ENCODE measurements at regions not wholly inside any gene's neighbourhood (a gene's known extent, or its start where the extent isn't known, plus 50 kb on each side); places are given as distances from the start of the nearest gene placed in this dataset.

- DNase-seq (ENCODE audit: low spot score): no peak
Observed at GRCh38 chr10:128560406-128560805, 434.2 kb upstream of the MKI67 start.

GRCh38 chr10:128560993-128561392 lies 434.8 kb upstream of the MKI67 start:
- DNase-seq (ENCODE audit: low spot score): no peak

DNA sequence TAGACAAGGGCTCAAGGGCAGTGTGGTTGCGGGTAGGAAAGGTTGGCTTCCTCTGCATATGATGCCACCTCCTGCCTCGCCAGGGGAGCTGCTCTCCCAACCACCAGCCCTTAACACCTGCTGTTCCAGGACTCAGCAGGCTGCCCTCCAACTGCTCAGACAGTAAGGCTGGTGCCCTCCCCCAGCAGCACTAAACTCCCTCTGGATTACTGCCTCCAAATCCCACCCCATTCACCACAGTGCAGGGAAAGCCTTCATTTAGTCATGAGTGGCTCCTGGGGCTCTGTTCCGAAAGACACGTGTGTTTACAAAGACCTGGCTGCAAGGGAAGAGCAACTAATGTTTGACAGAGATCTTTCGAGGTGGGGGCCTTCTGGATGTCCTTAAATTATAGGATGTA lies 437.2 kb upstream of the MKI67 start:
- DNase-seq (ENCODE audit: low spot score): no peak

DNA sequence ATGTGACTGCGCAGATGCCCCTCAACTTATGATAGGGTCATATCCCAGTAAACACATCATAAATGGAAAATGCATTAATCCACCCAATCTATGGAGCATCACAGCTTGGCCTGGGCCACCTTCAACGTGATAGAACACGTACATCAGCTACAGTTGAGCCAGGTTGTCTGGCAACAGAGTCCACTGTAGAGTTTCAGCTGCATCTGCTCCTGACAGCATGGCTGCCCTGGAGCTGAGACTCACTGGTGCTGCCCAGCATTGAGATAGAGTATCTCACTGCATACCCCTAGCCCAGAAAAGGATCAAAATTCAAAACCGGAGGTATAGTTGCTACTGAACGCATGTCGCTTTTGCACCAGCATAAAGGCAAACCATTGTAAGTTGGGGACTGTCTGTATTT lies 437.7 kb upstream of the MKI67 start:
- no peak for DNase-seq (ENCODE audit: low spot score)

DNA sequence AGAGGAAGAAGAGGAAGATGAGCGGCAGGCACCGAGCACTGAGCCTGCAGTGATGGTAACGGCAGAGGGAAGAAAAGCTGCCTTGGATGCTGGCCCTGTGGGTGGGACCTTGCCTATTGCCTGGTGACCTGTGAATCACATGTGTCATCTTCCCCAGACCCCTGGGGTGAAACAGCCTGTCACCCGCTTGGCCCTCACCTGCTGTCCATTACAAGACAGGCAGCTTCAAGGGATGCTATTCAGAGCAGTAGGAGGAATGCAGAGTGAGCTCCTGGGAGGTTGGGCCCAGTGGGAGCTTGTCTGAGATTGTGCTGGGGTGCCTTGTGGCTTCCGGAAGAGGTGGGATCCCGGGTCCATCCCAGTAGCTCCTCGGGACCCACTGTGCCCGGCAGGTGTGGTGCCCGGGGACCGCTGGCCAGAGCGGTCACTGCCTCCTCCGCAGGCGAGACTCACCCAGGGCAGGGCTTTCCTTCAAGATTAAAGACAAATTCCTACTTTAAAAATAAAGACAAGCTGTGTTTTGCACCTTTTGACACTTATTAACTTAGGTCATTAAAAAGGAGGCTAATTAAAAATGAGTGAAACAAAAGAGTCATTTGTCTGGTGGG lies 440.2 kb upstream of the MKI67 start:
- no peak for DNase-seq (ENCODE audit: low spot score)

GRCh38 chr10:128567551-128567950 lies 441.3 kb upstream of the MKI67 start:
- DNase-seq (ENCODE audit: low spot score): no peak

- no peak for DNase-seq (ENCODE audit: low spot score)
Observed at GRCh38 chr10:128568041-128568440, 441.8 kb upstream of the MKI67 start.

DNA sequence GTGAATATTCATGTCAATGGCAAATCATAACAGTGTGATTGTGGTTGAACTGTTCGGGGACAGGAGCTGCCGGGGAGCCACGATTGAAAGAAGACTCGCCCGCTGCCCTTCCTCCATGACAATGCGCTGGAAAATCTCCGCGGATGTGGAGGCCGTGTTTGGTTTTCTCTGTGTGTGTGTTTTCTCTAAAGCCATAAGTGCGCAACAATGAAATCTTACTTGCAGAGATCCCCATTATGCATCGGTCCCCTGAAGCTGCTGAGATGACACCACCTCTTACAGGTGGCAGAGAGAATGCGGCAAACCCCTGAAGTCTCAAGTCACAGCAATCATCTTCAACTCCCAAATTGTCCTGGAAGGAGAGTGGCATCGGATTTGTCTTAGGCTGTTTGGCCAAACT lies 442.3 kb upstream of the MKI67 start:
- DNase-seq (ENCODE audit: low spot score): no peak

GRCh38 chr10:128568990-128569945 lies 443.0 kb upstream of the MKI67 start:
- DNase-seq (ENCODE audit: low spot score): no peak

DNA sequence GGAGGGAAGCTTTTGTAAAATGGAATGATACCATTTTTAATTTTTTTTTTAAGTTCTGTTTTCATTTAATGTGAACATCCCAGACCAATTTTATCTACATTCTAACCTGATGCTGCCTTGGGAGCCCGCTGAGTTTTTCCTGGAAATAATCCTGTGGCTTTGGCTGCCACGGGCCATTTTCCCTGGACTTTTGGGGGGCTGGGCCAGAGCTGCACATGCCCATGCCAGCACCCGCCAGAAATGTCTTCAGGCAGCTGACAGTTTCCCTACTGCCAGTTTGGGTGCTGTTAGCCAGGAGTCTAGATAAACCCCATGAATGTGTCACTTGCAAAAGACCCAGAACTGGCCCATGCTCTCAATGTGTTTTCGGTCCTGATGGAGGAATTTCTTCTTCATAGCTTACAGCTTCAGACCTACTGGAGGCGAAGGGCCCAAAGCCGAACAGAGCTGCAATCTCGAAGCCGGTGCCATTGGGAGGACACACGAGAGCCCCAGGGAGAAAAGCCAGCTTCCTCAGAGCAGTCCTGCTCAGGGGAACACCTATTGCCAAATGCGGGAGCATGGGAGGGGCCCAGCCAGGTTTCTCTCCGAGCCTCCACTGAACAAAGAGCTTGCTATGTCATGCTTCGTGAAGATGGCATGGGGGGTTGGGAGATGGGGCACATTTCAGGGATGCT lies 444.2 kb upstream of the MKI67 start:
- no peak for DNase-seq (ENCODE audit: low spot score)

DNA sequence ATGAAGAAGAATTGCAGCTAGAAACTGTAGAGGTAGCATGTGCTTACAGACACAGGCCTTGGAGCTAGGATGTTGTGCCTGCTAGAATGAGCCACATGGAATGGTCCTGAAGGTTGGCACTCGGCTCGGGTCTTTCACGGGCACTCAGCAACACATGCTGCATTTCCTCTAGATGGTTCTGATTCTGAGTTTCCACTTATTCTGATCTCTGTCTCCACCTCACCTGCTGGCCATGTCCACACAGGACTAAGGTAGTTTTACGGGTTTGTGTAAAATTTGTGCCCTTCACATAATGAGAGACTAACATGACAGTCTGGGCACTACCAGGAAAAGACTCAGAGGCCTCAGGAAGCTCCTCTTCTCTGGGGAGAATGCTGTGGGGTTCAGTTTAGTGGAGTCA lies 444.8 kb upstream of the MKI67 start:
- DNase-seq (ENCODE audit: low spot score): no peak

DNA sequence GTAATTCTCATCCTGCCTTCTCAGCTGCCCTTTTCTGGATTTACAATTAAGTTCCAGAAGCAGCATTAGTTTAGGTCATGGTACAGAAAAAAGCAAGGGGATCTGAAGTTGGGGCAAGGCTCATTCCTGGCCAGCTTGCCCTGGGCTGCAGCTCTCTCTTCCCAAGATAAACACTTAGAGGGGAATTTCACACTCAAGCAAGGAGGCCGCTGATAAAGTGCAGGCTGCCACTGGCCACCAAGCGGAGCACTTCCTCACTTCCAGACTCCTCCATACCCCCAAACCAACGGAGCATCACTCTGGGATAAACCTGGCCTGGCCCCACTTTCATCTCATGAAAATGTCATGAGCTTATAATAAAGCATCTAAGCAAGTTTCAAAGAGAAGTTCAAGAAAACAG lies 445.5 kb upstream of the MKI67 start:
- no peak for DNase-seq (ENCODE audit: low spot score)

GRCh38 chr10:128572696-128573095 lies 446.5 kb upstream of the MKI67 start:
- DNase-seq (ENCODE audit: low spot score): no peak

GRCh38 chr10:128573281-128573845 lies 447.1 kb upstream of the MKI67 start:
- no peak for DNase-seq (ENCODE audit: low spot score)

DNA sequence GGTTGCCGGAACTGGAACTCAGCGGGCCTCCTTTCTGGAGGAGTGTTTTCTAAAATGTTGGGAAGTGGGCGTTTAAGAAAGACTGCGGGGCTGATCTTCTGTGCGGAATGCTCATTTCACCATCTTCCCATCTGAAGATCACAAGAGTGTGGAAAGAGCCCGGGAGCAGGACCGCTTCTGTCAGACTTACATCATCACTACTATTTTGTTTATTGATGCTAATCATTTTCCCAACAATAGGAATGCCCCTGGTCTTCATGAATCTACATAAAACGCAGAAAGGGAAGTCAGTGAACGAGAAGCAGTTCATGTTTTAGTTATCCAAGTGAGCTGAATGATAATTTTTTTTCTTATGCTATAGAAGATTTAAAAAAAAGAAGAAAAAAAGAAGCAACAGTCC lies 447.8 kb upstream of the MKI67 start:
- DNase-seq (ENCODE audit: low spot score): no peak

- no peak for DNase-seq (ENCODE audit: low spot score)
Observed at GRCh38 chr10:128574581-128575210, 448.5 kb upstream of the MKI67 start.

GRCh38 chr10:128575761-128576160 lies 449.5 kb upstream of the MKI67 start:
- DNase-seq (ENCODE audit: low spot score): no peak

DNA sequence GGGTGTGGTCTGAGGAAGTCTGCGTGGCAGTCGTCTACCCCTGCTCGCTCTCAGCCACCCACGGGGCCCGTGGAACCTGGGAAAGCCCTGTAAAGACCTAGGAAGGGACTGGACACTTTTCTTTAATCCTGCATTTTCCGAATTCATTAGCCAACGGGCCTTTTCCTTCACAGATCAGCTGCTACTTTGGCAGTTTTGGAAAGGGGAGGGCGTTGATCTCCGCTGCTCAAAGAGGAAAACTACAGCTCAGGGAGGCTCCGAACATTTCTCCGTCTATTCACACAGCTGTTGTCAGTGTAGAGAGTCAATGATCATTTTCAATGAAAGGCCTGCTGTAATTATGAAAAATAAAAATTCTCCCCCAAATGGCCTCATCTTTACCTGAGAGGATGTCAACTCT lies 450.1 kb upstream of the MKI67 start:
- DNase-seq (ENCODE audit: low spot score): no peak

DNA sequence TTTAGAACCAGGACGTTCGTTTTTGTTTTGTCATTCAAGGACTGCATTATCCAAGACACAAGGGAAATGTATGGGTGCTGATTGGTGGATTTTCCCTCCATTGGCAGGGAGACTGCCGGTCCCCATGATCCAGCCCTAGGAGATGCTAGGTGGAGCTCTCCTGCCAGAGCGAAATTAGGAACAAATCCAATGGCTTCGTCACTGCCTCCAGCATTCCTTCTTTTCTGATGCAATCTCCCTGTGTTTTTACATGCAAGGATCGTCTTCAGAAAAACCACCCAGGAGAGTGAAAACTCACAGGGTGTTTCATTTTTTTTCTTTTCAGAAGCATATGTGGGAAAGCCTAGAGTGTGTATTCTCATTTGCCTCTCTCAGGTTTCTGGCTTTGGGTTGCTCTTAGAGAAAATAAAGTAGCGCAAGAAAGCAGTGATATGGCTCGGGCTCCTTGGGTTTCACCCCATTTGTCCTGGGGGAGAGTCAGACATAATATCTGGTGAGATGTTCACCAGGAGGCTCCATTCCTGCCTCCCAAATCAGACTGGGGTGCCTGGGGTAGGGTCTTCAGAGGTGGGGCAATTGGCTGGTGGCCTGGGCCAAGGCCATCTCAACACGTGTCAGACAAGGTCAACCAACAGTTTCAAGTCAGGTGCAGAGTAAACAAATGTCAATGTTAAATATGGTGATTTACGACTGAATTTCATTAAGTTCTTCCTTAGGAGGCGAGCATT lies 450.9 kb upstream of the MKI67 start:
- no peak for DNase-seq (ENCODE audit: low spot score)

DNA sequence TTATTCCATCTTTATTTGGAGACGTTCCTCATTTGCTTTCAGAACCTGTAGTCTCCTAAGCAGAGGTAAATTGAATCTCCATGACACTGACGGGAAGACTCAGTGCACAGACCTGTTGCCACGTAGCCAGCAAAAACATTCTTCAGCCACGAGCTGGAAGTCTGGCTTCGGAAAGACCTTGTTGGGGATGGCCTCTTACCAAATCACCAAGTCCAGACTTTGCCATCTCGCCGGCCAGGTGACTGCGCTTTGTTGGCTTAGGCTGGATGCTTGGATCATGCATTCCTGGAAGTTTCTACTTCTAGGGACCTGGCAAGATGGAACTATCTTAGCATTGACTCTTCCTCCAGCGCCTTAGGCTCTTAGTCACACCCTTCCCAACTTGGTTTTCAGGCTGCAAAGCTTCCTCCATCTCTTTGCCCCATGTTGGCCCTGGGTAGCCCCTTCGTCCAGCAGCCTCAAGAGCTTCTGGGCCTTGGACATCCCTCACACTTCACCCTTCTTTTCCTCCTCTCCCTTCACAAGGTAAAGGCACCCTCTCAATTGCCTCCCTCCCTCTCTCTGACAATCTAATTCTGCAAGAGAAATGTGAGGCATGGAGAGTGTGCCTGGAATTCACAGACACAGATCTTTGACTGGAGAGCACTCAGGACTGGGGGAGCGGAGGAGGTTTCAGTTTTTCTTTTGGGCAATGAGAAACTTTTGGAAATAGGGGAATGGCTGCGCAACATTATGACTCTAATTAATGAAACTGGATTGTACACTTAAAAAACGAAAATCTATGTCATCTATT lies 451.9 kb upstream of the MKI67 start:
- DNase-seq (ENCODE audit: low spot score): no peak

DNA sequence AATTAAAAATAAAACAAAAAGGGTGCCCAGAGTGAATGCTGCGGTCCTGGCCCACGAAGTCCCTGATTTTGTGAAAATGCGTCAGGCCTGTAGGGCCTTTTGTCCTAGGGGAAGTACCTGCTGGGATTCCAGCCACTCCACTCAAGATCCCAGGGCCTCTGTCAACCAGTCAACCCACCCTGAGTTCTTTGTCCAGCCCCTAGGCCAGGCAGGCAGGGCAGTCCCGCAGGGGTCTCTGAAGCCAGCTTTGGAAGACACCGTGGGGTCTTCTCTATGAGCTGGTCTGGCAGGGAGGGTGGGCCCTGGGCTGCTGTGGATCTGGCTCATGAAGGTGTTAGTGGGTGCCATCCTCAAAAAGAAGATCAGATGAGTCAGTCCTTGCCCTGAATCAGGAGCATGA lies 452.5 kb upstream of the MKI67 start:
- DNase-seq (ENCODE audit: low spot score): no peak
